SH-SY5Y (cell line): ENCODE measurements at regions not wholly inside any gene's neighbourhood (a gene's known extent, or its start where the extent isn't known, plus 50 kb on each side); places are given as distances from the start of the nearest gene placed in this dataset.

Experiments used
- GATA2 ChIP-seq: IDR thresholded peaks from 2 replicates; pipeline ENCODE4 v1.6.1; 2011; ENCODE audit warnings: mild to moderate bottlenecking, low read depth, low read length
- GATA3 ChIP-seq: IDR thresholded peaks from 2 replicates; pipeline ENCODE4 v1.6.1; 2011; ENCODE audit warnings: low read depth, mild to moderate bottlenecking, low read length, moderate library complexity

- no peak for TF ChIP-seq GATA2
- no peak for TF ChIP-seq GATA3
Observed at GRCh38 chr2:220040346-220040745, 412.9 kb downstream of the SLC4A3 start.
